ENCODE measurements at regions not wholly inside any gene's neighbourhood (a gene's known extent, or its start where the extent isn't known, plus 50 kb on each side); places are given as distances from the start of the nearest gene placed in this dataset.

DNA sequence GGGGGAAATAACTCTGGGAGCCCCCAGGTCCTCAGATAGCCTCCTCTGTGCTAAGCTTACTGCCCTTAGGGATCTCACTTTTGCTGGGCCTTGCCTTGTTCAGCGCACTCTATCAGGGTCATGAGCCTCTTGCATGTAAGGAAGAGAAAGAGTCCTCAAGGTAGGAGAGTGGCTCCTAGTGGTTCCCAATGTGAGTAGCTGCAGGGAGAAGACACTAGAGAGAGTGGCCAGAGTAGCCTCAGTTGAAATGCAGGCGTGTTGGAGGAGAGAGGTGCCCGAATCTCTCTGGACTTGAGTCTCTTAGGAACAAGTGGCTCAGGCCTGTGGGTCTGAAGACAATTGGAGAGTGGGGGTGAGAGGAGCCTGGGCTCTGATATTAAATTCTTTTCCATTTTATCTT lies 94.3 kb upstream of the SORCS3 start:
- Mint-ChIP-seq H3K27ac (no peak overlapping the region), H3K4me1 (no peaks in the 10 kb centered on the region), H3K36me3 (ENCODE audit: low read depth) (no peaks in the 10 kb centered on the region), H3K4me3 (no peak overlapping the region), H3K27me3 (no peaks in the 10 kb centered on the region), H3K9me3 (no peaks in the 10 kb centered on the region)
- no peak for DNase-seq
- intact Hi-C loops (cut with micrococcal nuclease), result no loop called here

GRCh38 chr10:104548090-104548489 lies 93.0 kb upstream of the SORCS3 start:
- Mint-ChIP-seq H3K9me3 (no peaks in the 10 kb centered on the region), H3K27ac (no peak overlapping the region), H3K27me3 (no peaks in the 10 kb centered on the region), H3K4me3 (no peak overlapping the region), H3K4me1 (no peaks in the 10 kb centered on the region), H3K36me3 (ENCODE audit: low read depth) (no peaks in the 10 kb centered on the region)
- peak; percentile 14 for DNase-seq
- intact Hi-C loops (cut with micrococcal nuclease), result no loop called here

DNA sequence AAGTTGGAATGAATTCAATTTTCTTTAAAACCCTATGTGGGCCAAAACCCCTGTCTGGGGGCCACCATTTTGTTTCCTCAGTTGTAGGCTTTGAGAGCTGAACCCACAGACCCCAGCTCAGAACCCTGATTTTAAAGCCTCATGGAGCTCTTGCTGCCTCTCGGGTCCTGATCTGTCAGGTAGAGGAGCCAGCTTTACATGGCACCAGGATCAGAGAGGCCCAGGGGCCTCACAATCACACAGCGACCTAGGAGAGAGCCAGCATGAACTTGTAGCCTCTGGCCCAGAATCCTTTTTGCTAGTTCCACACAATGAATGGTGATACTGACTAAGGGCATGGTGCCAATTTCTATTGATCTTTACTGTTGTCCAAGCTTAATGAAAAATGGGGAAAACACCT lies 84.3 kb upstream of the SORCS3 start:
- intact Hi-C loops (cut with micrococcal nuclease), result no loop called here
- DNase-seq, result no peak
- Mint-ChIP-seq H3K4me1 (no peaks in the 10 kb centered on the region), H3K27me3 (peaks cover 3% of the 10 kb centered on the region), H3K9me3 (no peaks in the 10 kb centered on the region), H3K36me3 (ENCODE audit: low read depth) (no peaks in the 10 kb centered on the region), H3K27ac (no peak overlapping the region), H3K4me3 (no peak overlapping the region)

- no peak for DNase-seq
- Mint-ChIP-seq H3K27me3 (peaks cover 3% of the 10 kb centered on the region), H3K36me3 (ENCODE audit: low read depth) (no peaks in the 10 kb centered on the region), H3K27ac (no peak overlapping the region), H3K4me1 (no peaks in the 10 kb centered on the region), H3K9me3 (no peaks in the 10 kb centered on the region), H3K4me3 (no peak overlapping the region)
- intact Hi-C loops (cut with micrococcal nuclease), result no loop called here
These were observed 83.1 kb upstream of the SORCS3 start for GRCh38 chr10:104557966-104558365.

- H3K4me3 Mint-ChIP-seq, result no peak overlapping the region
- H3K27me3 Mint-ChIP-seq, result peaks cover 4% of the 10 kb centered on the region
- H3K4me1 Mint-ChIP-seq, result no peaks in the 10 kb centered on the region
- intact Hi-C loops (cut with micrococcal nuclease), result no loop called here
- H3K27ac Mint-ChIP-seq, result no peak overlapping the region
- H3K36me3 Mint-ChIP-seq (ENCODE audit: low read depth), result no peaks in the 10 kb centered on the region
- DNase-seq, result no peak
- no peaks in the 10 kb centered on the region for H3K9me3 Mint-ChIP-seq
These were observed 81.2 kb upstream of the SORCS3 start for GRCh38 chr10:104559935-104560334.

- Mint-ChIP-seq H3K27me3 (peaks cover 6% of the 10 kb centered on the region), H3K4me1 (no peaks in the 10 kb centered on the region), H3K9me3 (no peaks in the 10 kb centered on the region), H3K4me3 (no peak overlapping the region), H3K27ac (no peak overlapping the region), H3K36me3 (ENCODE audit: low read depth) (no peaks in the 10 kb centered on the region)
- intact Hi-C loops (cut with micrococcal nuclease), result no loop called here
- no peak for DNase-seq
These were observed 78.0 kb upstream of the SORCS3 start for GRCh38 chr10:104563051-104563450.

DNA sequence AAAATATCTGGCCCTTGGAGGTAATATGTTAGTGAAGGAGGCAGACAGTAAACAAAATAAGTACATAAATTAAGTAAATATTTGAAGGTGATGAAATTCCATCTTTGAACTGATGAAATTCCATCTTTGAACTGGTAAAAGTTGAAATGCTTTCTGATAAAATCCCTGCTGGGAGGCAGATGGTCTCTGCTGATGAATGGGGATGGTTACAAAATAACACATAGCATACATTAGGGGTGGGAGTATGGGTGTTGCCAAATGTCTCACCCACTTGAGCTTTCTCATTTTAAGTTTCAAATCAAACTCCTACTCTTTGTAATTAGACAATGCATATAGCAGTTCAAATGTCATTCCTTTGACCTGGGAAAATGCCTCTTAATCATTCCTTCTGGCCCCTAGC lies 77.5 kb upstream of the SORCS3 start:
- intact Hi-C loops (cut with micrococcal nuclease), result no loop called here
- Mint-ChIP-seq H3K4me3 (no peak overlapping the region), H3K9me3 (no peaks in the 10 kb centered on the region), H3K27ac (no peak overlapping the region), H3K36me3 (ENCODE audit: low read depth) (no peaks in the 10 kb centered on the region), H3K4me1 (no peaks in the 10 kb centered on the region), H3K27me3 (peaks cover 6% of the 10 kb centered on the region)
- DNase-seq, result no peak

- peaks cover 11% of the 10 kb centered on the region for H3K9me3 Mint-ChIP-seq
- DNase-seq, result no peak
- no peak overlapping the region for H3K27ac Mint-ChIP-seq
- no peaks in the 10 kb centered on the region for H3K4me1 Mint-ChIP-seq
- intact Hi-C loops (cut with micrococcal nuclease), result no loop called here
- no peaks in the 10 kb centered on the region for H3K36me3 Mint-ChIP-seq (ENCODE audit: low read depth)
- peaks cover 17% of the 10 kb centered on the region for H3K27me3 Mint-ChIP-seq
- no peak overlapping the region for H3K4me3 Mint-ChIP-seq
These were observed 66.7 kb upstream of the SORCS3 start for GRCh38 chr10:104574427-104574826.

DNA sequence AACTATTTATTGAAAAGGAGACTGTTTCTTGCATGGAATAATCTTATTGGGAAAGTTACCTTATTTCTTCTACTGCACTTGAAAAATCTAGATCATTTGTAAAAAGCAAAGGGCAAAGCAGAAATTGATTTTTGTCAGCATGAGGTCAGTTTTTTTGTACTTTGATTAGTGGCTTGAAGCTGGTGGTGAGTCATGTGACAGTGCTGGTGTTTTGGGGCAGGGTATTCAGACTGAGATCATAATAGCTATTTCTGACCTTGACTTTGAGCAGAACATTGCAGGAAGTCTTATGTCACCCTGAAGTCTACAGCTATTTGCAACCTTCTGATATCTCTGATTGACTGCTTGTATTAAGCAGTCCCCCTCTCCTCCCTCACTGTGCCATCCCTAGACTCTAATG lies 66.3 kb upstream of the SORCS3 start:
- peaks cover 13% of the 10 kb centered on the region for H3K27me3 Mint-ChIP-seq
- no peaks in the 10 kb centered on the region for H3K36me3 Mint-ChIP-seq (ENCODE audit: low read depth)
- intact Hi-C loops (cut with micrococcal nuclease), result no loop called here
- H3K4me3 Mint-ChIP-seq, result no peak overlapping the region
- H3K4me1 Mint-ChIP-seq, result no peaks in the 10 kb centered on the region
- H3K9me3 Mint-ChIP-seq, result peaks cover 11% of the 10 kb centered on the region
- no peak overlapping the region for H3K27ac Mint-ChIP-seq
- no peak for DNase-seq

- Mint-ChIP-seq H3K27me3 (peaks cover 8% of the 10 kb centered on the region), H3K27ac (no peak overlapping the region), H3K36me3 (ENCODE audit: low read depth) (no peaks in the 10 kb centered on the region), H3K4me1 (no peaks in the 10 kb centered on the region), H3K9me3 (peaks cover under 1% of the 10 kb centered on the region), H3K4me3 (no peak overlapping the region)
- intact Hi-C loops (cut with micrococcal nuclease), result no loop called here
- no peak for DNase-seq
These were observed 64.5 kb upstream of the SORCS3 start for GRCh38 chr10:104576611-104577010.

DNA sequence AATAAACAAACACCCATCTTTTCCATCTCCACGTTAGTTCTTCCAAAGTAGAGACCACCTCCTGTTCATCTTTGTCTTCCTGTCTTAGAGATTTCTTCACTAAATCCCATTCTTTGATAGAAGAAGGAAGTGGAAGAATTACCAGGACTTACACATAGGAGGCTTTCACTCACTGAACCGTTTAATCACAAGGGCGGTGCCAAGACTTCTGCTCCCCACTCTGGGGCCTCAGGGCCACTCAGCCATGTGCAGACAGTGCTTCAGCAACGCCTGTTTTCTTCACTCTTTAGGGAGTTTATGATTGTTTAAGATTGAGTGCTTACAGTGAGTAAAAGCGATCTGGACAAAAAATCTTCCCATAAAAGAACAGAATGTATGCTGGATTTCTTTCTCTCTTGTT lies 63.9 kb upstream of the SORCS3 start:
- intact Hi-C loops (cut with micrococcal nuclease), result no loop called here
- no peaks in the 10 kb centered on the region for H3K36me3 Mint-ChIP-seq (ENCODE audit: low read depth)
- H3K4me3 Mint-ChIP-seq, result no peak overlapping the region
- H3K27ac Mint-ChIP-seq, result no peak overlapping the region
- peaks cover 7% of the 10 kb centered on the region for H3K27me3 Mint-ChIP-seq
- H3K4me1 Mint-ChIP-seq, result no peaks in the 10 kb centered on the region
- no peak for DNase-seq
- no peaks in the 10 kb centered on the region for H3K9me3 Mint-ChIP-seq

- Mint-ChIP-seq H3K4me1 (no peaks in the 10 kb centered on the region), H3K36me3 (ENCODE audit: low read depth) (no peaks in the 10 kb centered on the region), H3K4me3 (no peak overlapping the region), H3K27me3 (peaks cover 9% of the 10 kb centered on the region), H3K27ac (no peak overlapping the region), H3K9me3 (no peaks in the 10 kb centered on the region)
- intact Hi-C loops (cut with micrococcal nuclease), result no loop called here
- no peak for DNase-seq
These were observed 63.1 kb upstream of the SORCS3 start for GRCh38 chr10:104577861-104578521.

DNA sequence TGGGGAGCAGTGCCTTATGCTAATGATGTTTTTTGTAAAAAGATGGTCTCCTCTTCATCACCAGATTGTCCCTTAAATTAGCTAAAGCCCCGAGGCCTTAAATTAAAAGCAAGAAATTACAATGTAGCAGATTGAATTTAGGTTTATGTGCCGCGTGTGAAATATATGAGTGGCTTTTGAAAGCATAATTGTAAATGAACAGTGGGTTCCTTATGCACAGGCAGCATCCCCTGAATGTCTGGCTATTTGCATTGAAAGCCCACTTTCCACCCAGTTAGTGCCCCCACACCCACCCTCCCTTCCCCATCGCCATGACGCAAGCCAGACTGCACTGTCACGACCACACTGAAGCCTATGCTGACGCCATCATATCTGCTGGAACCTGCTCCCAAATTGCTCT lies 62.4 kb upstream of the SORCS3 start:
- intact Hi-C loops (cut with micrococcal nuclease), result no loop called here
- H3K27ac Mint-ChIP-seq, result no peak overlapping the region
- no peak for DNase-seq

GRCh38 chr10:104579136-104579535 lies 62.0 kb upstream of the SORCS3 start:
- no peak for DNase-seq
- no peaks in the 10 kb centered on the region for H3K36me3 Mint-ChIP-seq (ENCODE audit: low read depth)
- intact Hi-C loops (cut with micrococcal nuclease), result no loop called here
- H3K27me3 Mint-ChIP-seq, result peaks cover 6% of the 10 kb centered on the region
- H3K4me3 Mint-ChIP-seq, result no peak overlapping the region
- H3K27ac Mint-ChIP-seq, result no peak overlapping the region
- no peaks in the 10 kb centered on the region for H3K4me1 Mint-ChIP-seq
- H3K9me3 Mint-ChIP-seq, result no peaks in the 10 kb centered on the region

More for the DNA sequence above, 62.4 kb upstream of the SORCS3 start:
- H3K4me3 Mint-ChIP-seq, result no peak overlapping the region
- no peaks in the 10 kb centered on the region for H3K4me1 Mint-ChIP-seq
- H3K36me3 Mint-ChIP-seq (ENCODE audit: low read depth), result no peaks in the 10 kb centered on the region
- no peaks in the 10 kb centered on the region for H3K9me3 Mint-ChIP-seq
- peaks cover 6% of the 10 kb centered on the region for H3K27me3 Mint-ChIP-seq

GRCh38 chr10:104580321-104580720 lies 60.8 kb upstream of the SORCS3 start:
- no peaks in the 10 kb centered on the region for H3K36me3 Mint-ChIP-seq (ENCODE audit: low read depth)
- H3K4me3 Mint-ChIP-seq, result no peak overlapping the region
- H3K4me1 Mint-ChIP-seq, result no peaks in the 10 kb centered on the region
- H3K9me3 Mint-ChIP-seq, result no peaks in the 10 kb centered on the region
- peaks cover 6% of the 10 kb centered on the region for H3K27me3 Mint-ChIP-seq
- no peak overlapping the region for H3K27ac Mint-ChIP-seq
- no peak for DNase-seq
- intact Hi-C loops (cut with micrococcal nuclease), result loop anchor here (2.0 kb wide), 1 partner anchor 344 kb away; no protein-coding TSS in a partner anchor

All from activated CD4-positive, alpha-beta T cell treated with anti-CD3 and anti-CD28 coated beads, Interleukin-2, amount 10 ng/mL, durations not matched to agents 24 days and 14 days (primary cell).